Activated CD8-positive, alpha-beta memory T cell treated with anti-CD3 and anti-CD28 coated beads, Interleukin-2, amount 10 ng/mL, durations not matched to agents 7 days and 5 days (primary cell): ENCODE measurements at regions not wholly inside any gene's neighbourhood (a gene's known extent, or its start where the extent isn't known, plus 50 kb on each side); places are given as distances from the start of the nearest gene placed in this dataset.
"Not testable (repeated sequence)": the region's sequence is repeated elsewhere in the genome, so short reads cannot be mapped to it uniquely, and the experiment has no call there.

Experiments
- ATAC-seq: fragments of 150-1000 bp; cut with Tn5 transposase; one replicate; pipeline ENCODE4 v1.10.0; 2021; ENCODE audit warnings: moderate library complexity
- CTCF ChIA-PET: fragments of 350-600 bp; sonication (Branson Sonifier 250); formaldehyde crosslinking; loops from one replicate; lab custom pipeline; 2021; ENCODE audit warnings: antibody characterized with exemption; lab: Charles Lee
- DNase-seq: peaks from one replicate; pipeline ENCODE4 v3.0.0-alpha.2; 2020
- H3K27ac Mint-ChIP-seq: one replicate; pipeline ENCODE4 v1.8.0; 2021; ENCODE audit warnings: mild to moderate bottlenecking, mixed read lengths
- H3K27me3 Mint-ChIP-seq: one replicate; pipeline ENCODE4 v1.8.0; 2021; ENCODE audit warnings: mixed read lengths
- H3K36me3 Mint-ChIP-seq: one replicate; pipeline ENCODE4 v1.8.0; 2021; ENCODE audit warnings: mild to moderate bottlenecking, mixed read lengths
- H3K4me1 Mint-ChIP-seq: one replicate; pipeline ENCODE4 v1.8.0; 2021; ENCODE audit warnings: mixed read lengths
- H3K4me3 Mint-ChIP-seq: one replicate; pipeline ENCODE4 v1.8.0; 2021; ENCODE audit warnings: mild to moderate bottlenecking, moderate library complexity, mixed read lengths
- H3K9me3 Mint-ChIP-seq: one replicate; pipeline ENCODE4 v1.8.0; 2022; ENCODE audit warnings: low read depth, mixed read lengths

DNA sequence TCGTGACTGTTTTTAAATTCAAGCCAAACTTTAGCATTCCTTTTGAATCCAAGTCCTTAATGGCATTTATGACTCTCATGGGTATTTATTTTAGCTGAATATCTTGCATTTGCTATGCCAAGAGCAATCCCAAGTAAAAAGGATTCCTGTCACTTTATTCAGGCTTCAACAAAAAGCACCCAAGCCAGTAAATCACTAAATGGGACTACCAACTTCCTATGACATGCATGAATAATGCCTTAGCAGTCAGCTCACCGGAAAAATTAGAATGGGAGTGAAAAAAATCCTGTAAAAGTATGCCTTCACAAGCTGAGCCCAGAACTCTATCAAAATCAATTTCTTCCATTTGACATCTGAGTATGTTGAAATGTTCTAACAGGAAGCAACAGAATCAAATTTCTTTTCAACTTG, 1297.9 kb downstream of the ROBO2 start:
- CTCF ChIA-PET = no interaction called here
- H3K4me1 Mint-ChIP-seq = no peaks in the 10 kb centered on the region
- H3K36me3 Mint-ChIP-seq = no peaks in the 10 kb centered on the region
- DNase-seq = no peak
- H3K9me3 Mint-ChIP-seq = peaks cover 8% of the 10 kb centered on the region
- no peak for ATAC-seq
- no peak overlapping the region for H3K4me3 Mint-ChIP-seq
- H3K27ac Mint-ChIP-seq = no peak overlapping the region
- no peaks in the 10 kb centered on the region for H3K27me3 Mint-ChIP-seq

- H3K27me3 Mint-ChIP-seq = no peaks in the 10 kb centered on the region
- H3K4me3 Mint-ChIP-seq = no peak overlapping the region
These were observed 1298.5 kb downstream of the ROBO2 start for GRCh38 chr3:78338405-78338804.

GRCh38 chr3:78343221-78343620, 1303.3 kb downstream of the ROBO2 start:
- CTCF ChIA-PET = no interaction called here
- Mint-ChIP-seq H3K27me3 (no peaks in the 10 kb centered on the region), H3K4me1 (no peaks in the 10 kb centered on the region), H3K9me3 (peaks cover 9% of the 10 kb centered on the region), H3K4me3 (no peak overlapping the region), H3K36me3 (no peaks in the 10 kb centered on the region), H3K27ac (no peak overlapping the region)
- DNase-seq (no peak), ATAC-seq (no peak)

More at GRCh38 chr3:78338405-78338804, 1298.5 kb downstream of the ROBO2 start:
- Mint-ChIP-seq H3K4me1 (no peaks in the 10 kb centered on the region), H3K27ac (no peak overlapping the region), H3K36me3 (no peaks in the 10 kb centered on the region), H3K9me3 (peaks cover 8% of the 10 kb centered on the region)
- CTCF ChIA-PET = no interaction called here
- DNase-seq (no peak), ATAC-seq (no peak)

DNA sequence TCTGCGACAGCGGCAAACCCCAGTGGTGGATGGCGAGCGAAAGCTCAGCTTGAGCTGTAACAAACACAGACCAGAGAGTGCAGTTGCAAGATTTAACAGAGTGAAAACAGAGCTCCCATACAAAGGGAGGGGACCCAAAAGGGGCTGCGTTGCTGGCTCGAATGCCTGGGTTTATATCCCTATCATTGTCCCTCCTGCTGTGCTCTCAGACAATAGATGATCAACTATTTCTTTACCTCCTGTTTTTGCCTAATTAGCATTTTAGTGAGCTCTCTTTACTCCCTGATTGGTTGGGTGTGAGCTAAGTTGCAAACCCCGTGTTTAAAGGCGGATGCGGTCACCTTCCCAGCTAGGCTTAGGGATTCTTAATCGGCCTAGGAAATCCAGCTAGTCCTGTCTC, 1304.4 kb downstream of the ROBO2 start:
- H3K27ac Mint-ChIP-seq, H3K4me3 Mint-ChIP-seq, H3K4me1 Mint-ChIP-seq, H3K27me3 Mint-ChIP-seq, CTCF ChIA-PET, H3K9me3 Mint-ChIP-seq, ATAC-seq, DNase-seq, H3K36me3 Mint-ChIP-seq: not testable (repeated sequence)

DNA sequence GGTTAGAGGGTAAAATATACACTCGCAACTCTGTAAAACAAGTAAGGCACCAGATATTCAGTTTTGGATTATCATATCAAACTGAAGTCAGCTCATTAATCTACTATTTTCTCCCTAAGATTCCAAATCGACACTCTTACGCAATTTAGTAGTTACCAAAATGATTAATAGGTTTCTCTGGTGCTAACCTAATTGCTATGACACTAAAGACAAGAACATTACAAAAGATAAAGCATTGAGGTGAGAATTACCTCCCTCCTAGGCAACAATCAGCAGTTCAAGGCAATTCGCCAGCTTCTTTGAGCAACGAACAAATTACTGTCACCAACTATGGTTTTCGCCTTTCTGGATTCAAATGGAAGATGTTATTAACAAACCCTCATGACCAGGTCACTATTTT, 1305.0 kb downstream of the ROBO2 start:
- Mint-ChIP-seq H3K36me3 (no peaks in the 10 kb centered on the region), H3K27ac (no peak overlapping the region), H3K27me3 (no peaks in the 10 kb centered on the region), H3K4me1 (no peaks in the 10 kb centered on the region), H3K4me3 (no peak overlapping the region), H3K9me3 (peaks cover 9% of the 10 kb centered on the region)
- DNase-seq (no peak), ATAC-seq (no peak)
- CTCF ChIA-PET = no interaction called here

- Mint-ChIP-seq H3K9me3 (peaks cover 3% of the 10 kb centered on the region), H3K4me3 (no peak overlapping the region), H3K27me3 (no peaks in the 10 kb centered on the region), H3K4me1 (no peaks in the 10 kb centered on the region), H3K36me3 (no peaks in the 10 kb centered on the region), H3K27ac (no peak overlapping the region)
- CTCF ChIA-PET = no interaction called here
- no peak for DNase-seq
- ATAC-seq = no peak
These were observed 1307.3 kb downstream of the ROBO2 start for GRCh38 chr3:78347176-78347575.

GRCh38 chr3:78348664-78349063, 1308.8 kb downstream of the ROBO2 start:
- H3K9me3 Mint-ChIP-seq = peaks cover 3% of the 10 kb centered on the region
- CTCF ChIA-PET = no interaction called here
- no peaks in the 10 kb centered on the region for H3K27me3 Mint-ChIP-seq
- H3K36me3 Mint-ChIP-seq = no peaks in the 10 kb centered on the region
- DNase-seq (no peak), ATAC-seq (no peak)
- H3K4me3 Mint-ChIP-seq = no peak overlapping the region
- no peak overlapping the region for H3K27ac Mint-ChIP-seq
- H3K4me1 Mint-ChIP-seq = no peaks in the 10 kb centered on the region

- Mint-ChIP-seq H3K9me3 (peaks cover 3% of the 10 kb centered on the region), H3K36me3 (no peaks in the 10 kb centered on the region), H3K4me1 (no peaks in the 10 kb centered on the region), H3K4me3 (no peak overlapping the region), H3K27ac (no peak overlapping the region), H3K27me3 (no peaks in the 10 kb centered on the region)
- DNase-seq = no peak
- ATAC-seq = no peak
- CTCF ChIA-PET = no interaction called here
These were observed 1309.7 kb downstream of the ROBO2 start for GRCh38 chr3:78349571-78349970.

GRCh38 chr3:78351334-78351733, 1311.4 kb downstream of the ROBO2 start:
- H3K27me3 Mint-ChIP-seq = no peaks in the 10 kb centered on the region
- ATAC-seq = no peak
- no peak for DNase-seq
- no peak overlapping the region for H3K27ac Mint-ChIP-seq
- no peaks in the 10 kb centered on the region for H3K36me3 Mint-ChIP-seq
- CTCF ChIA-PET = no interaction called here
- no peaks in the 10 kb centered on the region for H3K9me3 Mint-ChIP-seq
- no peak overlapping the region for H3K4me3 Mint-ChIP-seq
- H3K4me1 Mint-ChIP-seq = no peaks in the 10 kb centered on the region

DNA sequence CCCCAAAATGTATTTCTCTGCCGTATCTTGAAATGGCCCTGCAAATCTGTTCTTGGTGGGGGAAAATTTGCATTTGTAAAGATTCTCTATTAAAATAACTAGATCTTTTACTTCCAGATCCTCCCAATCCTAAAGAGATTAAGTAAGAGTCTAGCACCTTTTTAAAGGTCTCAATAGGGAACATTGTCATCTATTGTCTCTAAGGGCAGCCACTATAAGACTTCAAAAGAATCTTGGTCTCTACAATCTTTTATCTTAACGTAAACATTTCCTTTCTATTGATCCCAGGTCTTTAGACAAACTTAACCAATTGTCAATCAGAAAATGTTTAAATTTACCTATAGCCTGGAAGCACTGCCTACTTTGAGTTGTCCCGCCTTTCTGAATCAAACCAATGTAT, 1313.3 kb downstream of the ROBO2 start:
- no peak overlapping the region for H3K27ac Mint-ChIP-seq
- H3K4me3 Mint-ChIP-seq = no peak overlapping the region
- H3K36me3 Mint-ChIP-seq = no peaks in the 10 kb centered on the region
- no peaks in the 10 kb centered on the region for H3K9me3 Mint-ChIP-seq
- DNase-seq (no peak), ATAC-seq (no peak)
- CTCF ChIA-PET = no interaction called here
- H3K4me1 Mint-ChIP-seq = no peaks in the 10 kb centered on the region
- H3K27me3 Mint-ChIP-seq = no peaks in the 10 kb centered on the region

- no peak overlapping the region for H3K27ac Mint-ChIP-seq
- peaks cover 13% of the 10 kb centered on the region for H3K9me3 Mint-ChIP-seq
- H3K36me3 Mint-ChIP-seq = no peaks in the 10 kb centered on the region
- ATAC-seq = no peak
- DNase-seq = no peak
- CTCF ChIA-PET = no interaction called here
- no peak overlapping the region for H3K4me3 Mint-ChIP-seq
- no peaks in the 10 kb centered on the region for H3K27me3 Mint-ChIP-seq
- H3K4me1 Mint-ChIP-seq = no peaks in the 10 kb centered on the region
These were observed 1321.0 kb downstream of the ROBO2 start for GRCh38 chr3:78360849-78361248.

DNA sequence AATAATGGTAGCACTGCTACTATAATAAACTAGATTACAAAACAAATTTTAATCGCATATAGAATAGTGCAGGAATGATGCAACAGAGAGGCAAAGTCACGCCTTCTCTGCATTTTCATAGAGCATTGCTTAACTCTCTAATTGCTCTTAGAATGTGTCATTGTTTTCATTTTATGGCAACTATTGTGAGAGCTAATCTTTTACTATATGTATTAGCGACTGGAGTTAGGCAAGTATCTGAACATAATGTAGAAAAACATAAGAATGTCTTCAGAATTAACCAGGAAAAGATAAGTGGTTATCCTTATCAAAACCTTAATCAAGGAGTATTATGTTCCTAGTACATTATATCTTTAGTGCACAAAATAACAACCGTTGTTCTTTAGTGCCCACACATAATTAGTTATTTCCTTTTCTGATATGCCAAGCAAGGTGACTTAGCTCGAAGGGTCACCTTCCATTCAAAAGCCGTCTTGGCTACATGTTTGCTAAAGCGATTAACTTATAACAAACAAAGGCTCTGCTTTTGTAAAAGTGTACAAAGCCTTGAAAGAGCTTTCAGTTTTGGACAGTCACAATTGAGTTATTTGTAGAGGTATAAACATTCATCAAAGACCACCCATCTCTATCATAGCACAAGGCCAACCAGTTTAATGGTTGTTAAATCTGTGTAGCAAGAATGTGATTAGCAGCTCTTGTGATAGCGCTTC, 1328.9 kb downstream of the ROBO2 start:
- no peak overlapping the region for H3K27ac Mint-ChIP-seq
- no peak overlapping the region for H3K4me3 Mint-ChIP-seq
- DNase-seq (no peak), ATAC-seq (no peak)
- CTCF ChIA-PET = no interaction called here
- peaks cover 9% of the 10 kb centered on the region for H3K9me3 Mint-ChIP-seq
- no peaks in the 10 kb centered on the region for H3K36me3 Mint-ChIP-seq
- H3K4me1 Mint-ChIP-seq = no peaks in the 10 kb centered on the region
- no peaks in the 10 kb centered on the region for H3K27me3 Mint-ChIP-seq

DNA sequence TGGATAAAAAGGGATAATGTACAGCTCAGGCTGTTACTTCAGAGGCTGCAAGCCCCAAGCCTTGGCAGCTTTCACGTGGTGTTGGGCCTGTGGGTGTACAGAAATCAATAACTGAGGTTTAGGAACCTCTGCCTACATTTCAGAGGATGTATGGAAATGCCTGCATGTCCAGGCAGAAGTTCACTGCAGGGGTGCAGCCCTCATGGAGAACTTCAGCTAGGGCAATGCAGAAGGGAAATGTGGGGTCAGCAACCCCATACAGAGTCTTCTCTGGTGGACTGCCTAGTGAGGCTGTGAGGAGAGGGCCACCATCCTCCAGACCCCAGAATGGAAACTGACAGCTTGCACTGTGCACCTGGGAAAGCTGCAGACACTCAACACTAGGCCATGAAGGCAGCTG, 1350.3 kb downstream of the ROBO2 start:
- H3K27me3 Mint-ChIP-seq = no peaks in the 10 kb centered on the region
- CTCF ChIA-PET = no interaction called here
- no peaks in the 10 kb centered on the region for H3K36me3 Mint-ChIP-seq
- ATAC-seq (no peak), DNase-seq (no peak)
- H3K4me1 Mint-ChIP-seq = no peaks in the 10 kb centered on the region
- H3K27ac Mint-ChIP-seq = no peak overlapping the region
- H3K4me3 Mint-ChIP-seq = no peak overlapping the region
- peaks cover 15% of the 10 kb centered on the region for H3K9me3 Mint-ChIP-seq

GRCh38 chr3:78398401-78398800, 1358.5 kb downstream of the ROBO2 start:
- Mint-ChIP-seq H3K4me1 (no peaks in the 10 kb centered on the region), H3K27me3 (no peaks in the 10 kb centered on the region), H3K9me3 (peaks cover 7% of the 10 kb centered on the region), H3K4me3 (no peak overlapping the region), H3K36me3 (no peaks in the 10 kb centered on the region), H3K27ac (no peak overlapping the region)
- no peak for ATAC-seq
- no peak for DNase-seq
- CTCF ChIA-PET = no interaction called here

- Mint-ChIP-seq H3K9me3 (peaks cover 5% of the 10 kb centered on the region), H3K27ac (no peak overlapping the region), H3K4me1 (no peaks in the 10 kb centered on the region), H3K36me3 (no peaks in the 10 kb centered on the region), H3K4me3 (no peak overlapping the region), H3K27me3 (no peaks in the 10 kb centered on the region)
- ATAC-seq = no peak
- no peak for DNase-seq
- CTCF ChIA-PET = no interaction called here
These were observed 1362.8 kb downstream of the ROBO2 start for GRCh38 chr3:78402720-78403119.
